ENCODE measurements at regions not wholly inside any gene's neighbourhood (a gene's known extent, or its start where the extent isn't known, plus 50 kb on each side); places are given as distances from the start of the nearest gene placed in this dataset.

DNA sequence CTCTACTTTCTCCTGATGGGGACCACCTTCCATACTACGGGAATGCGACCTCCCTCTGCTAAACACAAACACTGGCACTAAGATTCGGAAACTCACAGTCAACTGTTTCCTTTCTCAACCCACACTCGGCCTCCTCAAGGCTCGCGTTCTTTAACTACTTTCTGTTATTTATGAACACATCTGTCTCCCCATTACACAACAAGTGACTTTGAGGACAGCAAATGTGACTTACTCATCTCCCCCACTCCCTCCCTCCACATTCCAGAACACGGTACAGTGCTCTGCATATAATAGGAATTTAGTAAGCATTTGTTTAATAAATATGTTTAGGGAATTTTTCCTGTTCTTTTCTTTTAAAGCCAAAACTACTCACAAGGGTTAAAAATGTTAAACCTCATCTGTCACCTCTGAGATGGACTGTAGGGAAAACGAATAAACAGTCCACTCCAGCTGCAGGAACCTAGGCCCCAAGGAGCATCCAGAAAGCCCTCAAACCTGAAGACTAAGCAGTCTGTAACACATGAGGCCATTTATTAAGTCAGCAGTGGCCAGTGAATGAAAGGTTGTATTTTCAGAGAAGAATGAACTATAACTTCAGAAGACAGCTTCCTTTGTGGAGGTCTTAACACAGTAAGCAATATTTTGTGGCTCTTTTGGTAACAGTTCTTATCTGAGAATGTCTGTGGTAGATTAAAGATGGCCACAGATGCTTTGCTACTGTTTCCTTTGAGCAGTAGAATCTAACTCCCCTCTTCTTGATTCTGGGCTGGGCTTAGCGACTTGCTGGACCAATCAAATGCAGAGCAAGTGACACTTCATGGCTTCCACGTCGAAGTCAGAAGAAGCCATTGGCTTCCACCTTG is 209.6 kb upstream of the DTNBP1 start:
- DNase-seq: no peak

DNA sequence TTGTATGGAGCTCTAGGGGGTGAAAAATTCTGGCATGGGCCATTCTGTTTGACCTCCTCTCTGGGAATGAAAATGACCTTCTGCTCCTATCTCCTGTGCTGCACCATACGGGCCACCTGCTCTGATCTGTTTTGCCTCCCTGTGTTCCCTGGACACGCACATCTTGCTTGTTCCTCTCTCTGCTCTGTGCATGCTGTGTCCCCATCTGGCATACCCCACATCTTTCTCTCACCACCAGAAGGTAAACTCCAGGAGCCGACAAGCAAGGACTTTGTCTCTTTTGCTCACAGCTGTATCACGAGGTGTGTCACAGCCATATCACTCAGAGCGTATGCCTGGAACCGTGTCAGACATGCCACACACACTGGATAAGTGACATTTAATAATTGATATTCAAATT is 208.4 kb upstream of the DTNBP1 start:
- DNase-seq: no peak

DNA sequence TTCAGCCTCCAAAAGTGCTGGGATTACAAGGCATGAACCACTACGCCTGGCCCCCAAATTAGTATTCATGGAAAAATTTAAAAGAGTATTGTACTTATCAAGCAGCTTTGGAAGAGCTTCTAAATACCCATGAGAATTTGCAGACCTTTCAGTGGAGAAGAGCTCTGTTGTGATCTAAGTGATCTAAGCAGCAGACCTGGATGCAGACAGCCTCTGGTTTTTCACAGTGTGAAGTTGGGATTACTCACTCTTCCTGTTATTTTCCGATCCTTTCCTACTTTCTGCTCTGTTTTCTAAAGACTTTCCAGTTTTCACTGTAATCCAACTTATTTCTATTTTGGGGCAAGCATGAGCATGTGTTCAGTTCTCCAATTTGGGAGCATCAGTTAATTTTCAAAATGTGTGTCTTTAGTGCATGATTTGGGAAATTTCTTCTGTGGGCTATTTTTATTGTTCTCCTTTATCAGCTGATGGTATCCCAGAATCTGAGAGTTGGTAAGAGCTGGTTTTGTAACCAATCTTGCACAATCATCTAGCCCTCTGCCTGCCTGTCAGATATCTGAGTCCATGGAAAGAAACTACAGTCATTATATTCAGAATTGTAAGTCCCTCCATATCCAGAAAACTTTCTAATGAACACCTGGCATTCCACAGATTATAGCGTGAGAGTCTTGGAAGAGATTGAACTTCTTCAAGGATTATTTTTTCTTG is 207.7 kb upstream of the DTNBP1 start:
- DNase-seq: no peak

DNA sequence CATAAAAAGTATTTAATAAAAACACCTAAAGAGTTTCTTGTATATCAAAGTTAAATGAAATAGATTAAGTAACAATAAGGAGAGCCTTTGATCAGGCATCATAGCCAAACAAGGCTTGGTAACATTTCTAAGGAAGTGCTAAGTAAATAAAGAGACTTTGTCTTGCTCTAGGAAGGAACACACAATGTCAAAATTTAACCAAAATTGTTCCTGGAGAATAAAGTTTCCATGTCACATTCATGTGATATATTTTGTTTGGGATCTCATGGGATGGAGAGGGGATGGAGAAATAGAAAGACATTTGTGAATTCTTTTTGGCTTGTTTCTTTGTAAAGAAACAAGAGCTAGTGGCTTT is 201.9 kb upstream of the DTNBP1 start:
- no peak for DNase-seq

DNA sequence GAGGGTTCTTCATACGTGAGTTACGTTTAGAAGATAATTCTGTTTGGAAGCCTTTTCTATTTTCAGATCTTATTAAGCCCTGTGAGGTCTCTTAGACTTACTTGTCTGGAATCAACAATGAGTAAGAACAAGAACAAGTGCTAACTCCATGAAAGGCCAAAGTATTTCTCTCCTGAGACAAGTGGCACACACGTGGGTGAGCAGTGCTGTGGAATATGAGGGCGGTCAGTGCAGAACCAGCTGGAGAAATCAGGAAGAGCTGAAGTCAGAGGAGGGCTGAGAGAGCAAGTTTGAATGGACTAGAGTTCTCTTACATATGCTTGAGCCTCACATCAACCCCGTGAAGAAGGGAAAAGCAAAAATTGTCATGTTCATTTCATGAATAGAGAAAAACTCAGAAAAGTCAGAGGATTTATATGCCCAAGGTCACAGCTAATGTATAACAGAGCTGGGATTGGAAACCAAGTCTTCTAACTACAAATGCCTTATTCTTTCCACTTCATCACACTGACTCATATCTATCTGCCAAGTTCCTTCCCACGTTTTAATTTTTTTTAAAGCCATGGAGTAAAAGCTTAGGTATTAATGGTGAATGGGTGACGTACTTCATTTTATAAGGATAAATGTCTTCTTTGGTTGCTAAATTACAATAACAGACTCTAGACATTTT is 201.3 kb upstream of the DTNBP1 start:
- no peak for DNase-seq

DNA sequence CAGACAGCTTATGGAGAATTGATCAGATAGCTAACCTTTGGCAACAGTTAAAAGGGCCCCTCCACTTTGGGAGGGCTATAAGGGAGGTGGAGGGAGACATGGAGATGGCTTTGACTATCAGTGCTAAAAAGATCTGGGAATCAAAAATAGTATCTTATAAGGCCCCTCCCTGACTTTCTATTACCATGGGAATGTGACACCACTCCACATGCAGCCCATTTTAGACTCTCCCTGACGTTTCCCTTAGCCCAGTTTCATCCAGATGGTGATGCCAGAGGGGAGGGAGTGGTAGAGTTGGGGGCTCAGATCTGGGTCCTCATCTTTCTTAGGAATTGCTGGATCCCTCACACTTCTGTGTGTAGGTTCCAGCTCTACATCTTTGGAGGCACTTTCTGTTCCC is 200.0 kb upstream of the DTNBP1 start:
- DNase-seq: no peak

DNA sequence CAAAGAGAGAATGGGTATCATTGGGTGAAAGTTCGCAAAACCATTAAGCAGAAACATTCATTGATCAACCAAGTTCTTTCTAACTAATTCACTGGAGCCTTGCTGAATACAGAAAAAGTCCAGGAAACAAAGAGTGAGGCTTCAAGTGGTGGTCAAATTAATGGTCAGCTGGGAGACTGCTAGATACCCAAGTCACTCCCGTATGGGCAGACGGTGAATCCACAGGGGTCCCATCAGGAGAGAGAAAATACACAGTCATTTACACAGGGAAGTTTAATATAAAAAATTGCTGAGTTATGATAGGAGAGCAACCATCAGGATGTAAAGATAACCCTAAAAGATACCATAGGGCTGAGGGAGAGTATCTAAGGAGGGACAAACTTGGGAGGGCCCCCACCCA is 198.7 kb upstream of the DTNBP1 start:
- no peak for DNase-seq

DNA sequence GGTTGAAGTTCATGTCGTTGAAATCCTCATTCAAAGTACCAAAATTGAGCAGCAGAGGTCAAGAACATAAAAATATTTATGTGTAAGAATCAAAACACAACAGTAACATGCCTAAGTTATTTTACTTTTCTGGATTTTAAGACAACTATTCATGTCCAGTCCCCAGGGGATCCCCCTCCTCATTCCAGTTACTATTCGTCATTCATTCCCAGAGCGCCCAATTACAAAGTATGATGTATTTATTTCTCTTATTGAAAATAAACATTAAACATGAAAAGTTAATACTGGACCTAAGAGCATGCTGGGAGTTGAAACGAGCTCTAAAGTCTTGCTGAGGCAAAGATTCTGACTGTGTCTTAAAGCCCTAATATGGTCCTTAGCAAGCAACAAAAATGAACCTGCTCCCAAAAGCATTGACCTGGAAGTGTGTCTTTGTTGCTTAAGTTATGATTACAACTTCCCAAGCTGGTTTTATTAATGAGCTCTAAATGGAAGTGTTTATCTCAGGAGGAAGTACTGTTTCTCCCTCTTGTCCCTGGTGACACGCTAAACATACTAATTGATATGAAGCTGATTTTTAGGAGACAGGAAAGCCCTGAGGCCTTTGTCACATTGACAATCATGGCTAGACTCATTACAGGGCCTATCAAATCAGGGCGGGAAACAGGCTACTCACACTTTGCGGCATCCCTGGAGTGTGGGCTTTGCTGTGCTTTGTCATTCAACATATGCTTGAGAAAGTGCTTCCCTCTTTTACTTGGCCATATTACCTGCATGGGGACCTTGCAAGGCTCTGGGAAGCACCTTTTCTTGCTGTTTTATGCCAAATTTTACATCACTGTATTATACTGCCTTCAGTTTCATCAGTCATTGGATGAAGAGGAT is 192.2 kb upstream of the DTNBP1 start:
- no peak for DNase-seq

DNA sequence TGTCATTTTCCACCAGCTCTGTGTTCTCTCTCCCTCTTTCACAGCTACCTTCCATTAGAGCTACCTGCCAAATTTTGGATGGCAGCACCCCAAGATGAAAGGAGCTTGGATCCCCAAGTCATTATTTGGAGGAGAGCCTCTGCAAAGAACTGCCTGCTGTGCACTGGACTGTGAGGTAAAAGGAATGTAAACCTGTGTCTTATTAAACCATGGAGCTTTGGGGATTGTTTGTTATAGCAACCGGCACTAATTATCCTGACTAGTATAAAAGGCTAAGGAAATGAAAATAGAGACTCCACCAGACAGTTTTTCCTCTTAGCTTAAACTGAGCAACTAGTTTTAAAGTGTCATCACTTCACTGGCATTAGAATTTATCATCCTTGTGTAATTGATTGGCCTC is 191.6 kb upstream of the DTNBP1 start:
- no peak for DNase-seq

DNA sequence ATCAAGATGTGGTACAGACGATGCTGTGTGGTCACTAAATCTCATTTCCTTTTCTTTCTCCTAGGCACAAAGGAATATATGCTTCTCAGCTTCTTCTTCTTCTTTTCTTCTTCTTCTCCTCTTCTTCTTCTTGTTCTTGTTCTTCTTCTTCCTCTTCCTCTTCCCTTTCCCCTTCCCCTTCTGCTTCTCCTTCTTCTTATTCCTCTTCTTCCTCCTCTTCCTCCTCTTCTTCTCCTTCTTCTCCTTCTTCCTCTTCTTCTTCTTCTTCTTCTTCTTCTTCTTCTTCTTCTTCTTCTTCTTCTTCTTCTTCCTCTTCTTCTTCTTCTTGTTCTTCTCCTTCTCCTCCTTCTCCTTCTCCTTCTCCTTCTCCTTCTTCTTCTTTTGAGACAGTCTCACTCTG is 190.4 kb upstream of the DTNBP1 start:
- no peak for DNase-seq

DNA sequence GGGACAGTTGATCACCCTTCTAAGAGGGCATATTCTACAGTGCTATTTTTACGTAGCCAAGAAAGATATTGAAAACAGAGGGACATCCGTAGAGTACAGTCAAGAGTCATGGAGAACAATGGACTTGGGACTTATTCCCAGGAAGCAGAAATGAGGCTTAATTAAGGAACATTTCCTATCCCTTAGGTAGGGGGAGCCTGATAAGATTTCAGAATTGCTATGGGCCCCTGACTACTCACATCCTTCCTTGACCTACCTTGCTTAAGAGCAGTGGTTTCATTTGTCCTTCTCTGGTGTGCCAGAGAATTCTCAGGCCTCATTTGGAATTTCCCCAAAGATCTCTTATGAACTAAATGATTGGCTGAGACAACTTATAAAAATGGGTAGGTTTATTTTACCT is 189.5 kb upstream of the DTNBP1 start:
- DNase-seq: no peak

DNA sequence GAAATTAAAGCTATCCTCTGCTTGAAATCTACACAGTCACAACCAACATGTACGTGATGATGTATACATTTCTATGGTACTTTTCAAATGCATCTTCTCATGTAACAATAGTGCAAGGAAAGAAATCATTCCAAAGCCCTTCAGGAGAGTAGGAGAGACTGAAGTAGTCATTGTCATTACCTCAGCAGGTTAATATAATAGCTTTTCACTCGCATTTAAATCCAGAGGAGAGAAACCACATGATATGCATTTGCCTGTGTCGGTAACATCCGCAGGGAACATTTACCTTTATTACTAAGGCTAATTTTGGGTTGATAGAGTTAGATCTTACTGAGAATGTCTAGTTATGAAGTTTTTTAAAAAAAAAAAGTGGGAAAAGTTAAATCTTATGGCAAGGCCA is 186.6 kb upstream of the DTNBP1 start:
- DNase-seq: no peak

DNA sequence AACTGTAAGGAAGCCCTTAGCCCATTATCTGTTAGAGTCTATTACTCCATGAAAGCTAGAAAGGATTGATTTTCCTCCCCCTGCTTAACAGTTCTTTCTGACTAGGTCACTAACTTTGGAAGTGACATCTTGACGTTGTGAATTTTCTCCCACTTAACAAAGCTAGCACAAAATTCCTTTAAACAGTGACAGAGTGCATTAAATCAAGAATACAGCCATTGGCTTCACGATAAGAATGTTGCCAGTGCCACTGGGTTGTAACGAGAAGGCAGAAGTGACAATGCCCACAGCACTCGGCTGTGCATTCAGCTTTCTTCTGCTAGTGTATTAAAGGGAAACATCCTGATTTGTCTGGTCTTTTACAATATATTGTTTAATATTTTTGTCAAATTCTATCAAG is 182.7 kb upstream of the DTNBP1 start:
- DNase-seq: no peak

DNA sequence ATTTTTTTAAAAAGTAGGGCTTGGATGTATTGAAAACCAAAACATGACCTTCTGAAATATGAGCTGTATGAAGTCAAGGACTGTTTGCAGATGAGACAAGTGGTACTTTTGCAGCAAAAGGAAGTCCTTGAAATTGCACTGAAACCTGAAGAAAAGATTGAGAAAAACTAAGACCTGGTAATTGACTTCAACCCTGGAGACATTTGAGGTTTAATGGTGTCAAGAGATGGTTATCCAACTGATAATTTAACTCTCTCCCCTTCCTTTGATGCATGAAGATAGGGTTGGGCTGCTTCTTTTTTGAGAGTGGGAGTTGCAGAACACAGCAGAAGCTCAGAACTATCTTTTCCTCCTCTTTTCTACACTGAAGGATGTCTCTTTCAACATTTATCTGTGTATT is 180.9 kb upstream of the DTNBP1 start:
- DNase-seq: no peak

DNA sequence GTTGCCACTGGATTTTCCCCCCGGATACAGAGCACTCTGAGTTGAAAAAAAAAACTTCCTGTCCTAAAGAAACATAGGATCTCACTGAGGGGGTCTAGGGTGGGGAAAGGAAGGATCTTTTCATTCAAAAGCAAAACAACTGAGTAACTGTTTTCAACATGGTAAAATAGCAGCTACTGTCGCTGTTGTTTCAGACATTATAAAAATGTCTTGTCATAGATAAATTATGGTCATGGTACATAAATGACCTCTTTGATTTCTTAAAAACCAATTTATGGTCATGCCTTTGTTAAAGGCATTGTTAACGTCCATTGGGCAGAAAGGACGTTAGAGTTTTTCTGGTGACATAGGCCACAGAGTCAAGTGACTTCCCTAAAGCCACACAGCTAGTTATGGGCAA is 180.4 kb upstream of the DTNBP1 start:
- DNase-seq: no peak

DNA sequence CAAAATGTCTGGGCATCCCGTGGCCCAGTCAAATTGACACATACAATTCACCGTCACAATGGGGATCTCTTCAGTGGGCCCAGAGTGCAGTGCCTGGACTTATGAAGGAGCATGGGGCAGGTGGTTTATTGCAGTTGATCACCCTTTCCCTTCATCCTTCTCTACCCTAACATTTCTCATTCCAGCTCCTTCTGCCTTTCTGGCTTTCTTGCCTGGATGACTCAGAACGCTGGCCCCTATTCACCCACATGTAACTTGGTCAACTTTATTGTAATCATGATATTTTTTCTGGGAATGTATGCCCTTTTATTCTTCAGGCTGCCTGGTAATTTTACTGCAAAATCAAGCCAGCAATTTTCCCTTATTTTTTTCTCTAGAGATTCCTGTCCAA is 179.9 kb upstream of the DTNBP1 start:
- no peak for DNase-seq

DNA sequence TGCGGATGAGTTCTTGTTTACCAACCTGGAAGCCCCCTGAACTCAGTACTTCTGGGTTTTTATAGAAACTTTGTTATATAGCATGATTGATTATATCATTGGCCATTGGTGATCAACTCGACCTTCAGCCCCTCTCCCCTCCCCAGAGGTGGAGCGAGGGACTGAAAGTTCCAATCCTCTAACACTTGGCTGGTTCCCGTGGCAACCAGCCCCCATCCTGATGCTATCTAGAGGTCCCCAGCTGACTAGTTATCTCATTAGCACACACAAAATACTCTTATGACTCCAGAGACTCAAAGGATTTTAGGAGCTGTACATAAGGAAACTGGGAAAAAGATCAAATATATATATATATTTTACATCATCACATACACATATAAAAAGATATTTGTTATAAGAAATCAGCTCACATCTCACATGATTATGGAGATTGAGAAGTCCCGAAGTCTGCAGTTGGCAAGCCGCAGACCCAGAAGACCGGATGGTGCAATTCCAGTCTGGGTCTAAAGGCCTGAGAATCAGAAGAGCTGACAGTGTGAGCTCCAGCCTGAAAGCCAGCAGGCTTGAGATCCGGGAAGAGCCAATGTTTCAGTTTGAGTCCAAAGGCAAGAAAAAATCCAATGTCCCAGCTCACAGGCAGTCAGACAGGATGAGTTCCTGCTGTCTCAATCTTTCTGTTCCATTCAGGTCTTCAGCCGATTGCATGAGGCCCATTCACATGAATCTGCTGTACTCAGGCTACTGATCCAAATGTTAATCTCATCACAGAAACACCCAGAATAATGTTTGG is 179.3 kb upstream of the DTNBP1 start:
- DNase-seq: no peak

DNA sequence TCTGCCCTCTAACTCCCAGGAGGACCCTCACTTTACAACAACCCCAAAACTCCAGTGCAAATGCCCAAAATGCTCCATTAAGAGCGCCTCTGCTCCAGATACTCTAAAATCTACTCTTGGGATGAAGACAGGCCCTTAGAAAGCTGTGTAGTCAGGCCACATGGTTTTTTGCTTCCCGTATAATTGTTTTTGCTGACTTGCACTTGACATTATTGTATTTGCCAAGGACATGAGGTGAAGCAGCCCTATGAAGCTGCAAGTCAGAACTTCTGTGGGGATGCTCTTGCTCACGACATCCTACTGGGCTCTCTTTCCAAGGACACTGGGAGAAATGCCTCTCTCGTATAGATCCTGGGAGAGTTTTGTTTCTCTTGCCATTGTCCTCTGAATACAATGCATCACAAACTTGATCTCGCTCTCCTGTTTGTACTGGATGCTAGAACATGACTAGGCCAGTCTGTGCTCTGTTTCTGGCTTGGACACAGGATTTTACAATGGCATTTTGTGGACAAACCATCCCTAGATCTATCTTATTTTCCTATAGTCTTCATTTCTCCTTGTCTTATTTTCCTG is 177.2 kb upstream of the DTNBP1 start:
- DNase-seq: no peak

DNA sequence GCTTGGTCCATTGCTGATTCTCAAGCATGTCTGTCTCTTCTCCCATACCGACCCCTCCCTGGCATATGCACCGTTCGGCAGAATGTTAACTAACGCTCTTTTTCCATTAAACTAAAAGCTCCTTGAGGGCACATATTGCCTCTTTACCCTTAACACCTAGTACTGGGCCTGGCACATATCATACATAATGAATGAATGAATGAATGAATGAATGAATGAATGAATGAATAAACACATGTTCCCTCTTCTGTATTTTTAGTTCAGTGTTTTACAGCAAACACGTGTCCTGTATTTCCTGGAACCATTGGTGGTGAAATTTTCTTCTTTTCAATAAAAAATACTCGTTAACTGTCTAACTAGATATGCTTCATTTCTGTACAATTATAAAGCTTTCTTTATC is 174.4 kb upstream of the DTNBP1 start:
- DNase-seq: no peak

DNA sequence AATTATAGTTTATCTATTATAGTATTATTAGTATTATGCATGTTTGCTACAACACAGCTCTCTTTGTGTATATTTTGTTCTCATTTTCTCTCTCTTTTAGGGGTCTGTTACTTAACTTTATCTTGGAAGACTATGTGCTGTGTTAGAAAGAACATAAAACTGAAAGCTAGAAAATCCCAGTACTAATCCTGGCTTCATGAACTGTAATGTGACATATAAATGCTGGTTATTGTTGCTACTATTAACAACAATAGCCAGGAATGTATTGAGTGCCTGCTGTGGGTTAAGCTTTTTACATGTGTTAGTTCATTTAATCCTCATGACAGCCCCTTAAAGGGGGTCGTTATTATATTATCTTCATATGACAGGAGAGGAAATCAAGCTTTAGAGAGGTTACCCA is 170.0 kb upstream of the DTNBP1 start:
- no peak for DNase-seq

DNA sequence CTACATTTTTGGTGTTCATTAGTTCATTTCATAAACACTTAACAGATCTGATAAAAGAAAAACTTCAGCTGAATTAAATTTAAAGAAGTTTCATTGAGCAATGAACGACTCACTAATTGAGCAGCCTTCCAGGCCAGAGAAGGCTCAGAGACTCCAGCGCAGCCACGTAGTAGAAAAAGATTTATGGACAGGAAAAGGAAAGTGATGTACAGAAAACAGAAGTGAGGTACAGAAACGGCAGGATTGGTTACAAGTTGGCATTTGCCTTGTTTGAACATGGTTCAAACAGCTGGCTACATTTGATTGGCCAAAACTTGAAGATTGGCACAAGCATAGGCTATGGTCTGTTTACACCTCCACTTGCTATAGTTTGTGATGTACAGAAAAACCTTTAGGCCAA is 166.3 kb upstream of the DTNBP1 start:
- no peak for DNase-seq
